ENCODE measurements at regions not wholly inside any gene's neighbourhood (a gene's known extent, or its start where the extent isn't known, plus 50 kb on each side); places are given as distances from the start of the nearest gene placed in this dataset.

DNA sequence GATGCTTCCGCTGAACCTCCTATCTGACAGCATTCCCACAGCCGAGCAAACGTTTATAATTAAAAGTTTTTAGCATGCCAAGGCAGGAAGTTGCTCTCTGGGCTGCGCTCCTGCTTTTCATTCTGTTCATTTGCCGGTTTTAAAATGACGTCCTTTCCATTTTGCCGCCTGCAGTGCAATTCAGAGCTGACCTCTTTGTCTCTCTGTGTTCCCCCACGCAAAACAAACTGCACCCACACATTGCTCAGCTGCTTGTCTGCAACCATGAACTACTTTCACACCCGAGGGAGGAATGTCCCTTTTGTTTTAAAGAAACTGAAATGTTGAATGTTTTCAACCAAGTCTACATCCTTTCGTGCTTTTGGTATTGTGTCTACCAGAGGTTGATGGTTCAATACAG is 416.5 kb downstream of the EFNB2 start:
- DNase-seq: no peak

DNA sequence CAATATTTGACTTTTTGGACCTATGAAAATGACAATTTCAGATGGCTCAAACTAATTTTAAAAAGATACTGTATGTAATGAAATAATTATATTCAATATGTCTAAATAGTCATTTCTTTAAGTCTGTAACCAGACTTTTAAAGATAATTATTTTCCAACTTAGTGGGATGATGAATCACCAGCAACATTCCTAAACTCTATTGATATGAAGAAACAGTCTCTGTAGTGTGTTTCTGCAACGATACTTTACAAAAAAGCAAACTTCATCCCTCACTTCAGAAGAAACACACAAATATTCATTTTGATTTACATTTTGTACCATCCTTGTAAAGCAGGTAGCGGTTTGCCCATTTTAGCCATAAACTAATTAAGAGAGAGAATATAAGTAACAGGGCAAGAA is 417.4 kb downstream of the EFNB2 start:
- no peak for DNase-seq

DNA sequence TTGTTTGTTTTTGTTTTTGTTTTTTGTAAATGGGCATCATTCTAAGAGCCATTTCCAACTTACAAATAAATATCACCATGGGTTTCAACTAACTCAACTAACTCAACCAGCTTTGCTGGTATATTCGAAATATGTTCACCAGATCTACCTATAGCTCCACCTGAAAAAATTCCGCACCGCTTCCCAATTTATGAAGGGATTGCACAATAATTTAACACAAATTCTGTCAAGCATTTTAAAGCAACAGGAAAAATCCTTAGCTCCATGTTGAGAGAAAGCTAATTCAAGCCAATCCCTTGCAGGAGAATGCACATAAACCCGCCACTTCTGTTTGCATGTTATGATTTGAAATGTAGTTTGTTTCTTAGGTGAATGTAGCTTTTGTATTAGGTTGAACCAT is 417.8 kb downstream of the EFNB2 start:
- DNase-seq: no peak

DNA sequence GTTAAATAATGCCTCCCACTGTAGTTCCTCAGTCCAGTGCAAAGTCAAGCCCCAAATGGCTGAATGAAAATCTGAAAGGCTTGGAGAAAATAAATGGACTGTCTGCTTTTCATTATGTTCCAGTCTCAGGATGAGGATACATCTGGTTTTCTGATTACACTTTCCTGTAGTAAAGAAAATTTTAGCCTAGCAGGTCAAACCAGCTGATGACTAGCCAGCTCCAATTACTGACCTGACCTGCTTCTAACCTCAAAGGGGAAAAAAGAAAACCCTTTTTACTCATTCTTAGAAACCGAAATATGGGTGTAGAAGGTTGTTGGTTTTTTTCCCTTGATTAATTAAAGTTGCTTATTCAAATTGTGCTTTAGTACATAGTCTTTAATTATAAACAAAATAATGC is 418.4 kb downstream of the EFNB2 start:
- no peak for DNase-seq

DNA sequence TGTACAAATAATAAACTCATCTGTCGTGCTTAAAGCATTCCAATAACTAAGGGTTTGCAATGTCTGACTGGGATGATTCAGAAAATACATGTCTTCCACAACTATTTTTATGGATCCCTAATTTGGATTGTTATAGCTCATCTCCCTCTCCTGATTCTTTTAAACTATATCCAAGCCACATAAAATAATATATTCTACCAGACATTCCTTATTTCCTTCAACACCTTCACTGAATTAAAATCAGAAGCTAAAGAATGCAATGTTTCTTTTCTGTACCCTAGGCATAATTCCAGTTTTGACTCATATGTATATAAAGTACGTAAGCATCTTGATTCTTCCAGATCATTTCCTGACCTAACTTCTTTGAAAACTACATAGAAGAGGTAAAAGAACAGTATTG is 420.4 kb downstream of the EFNB2 start:
- no peak for DNase-seq

DNA sequence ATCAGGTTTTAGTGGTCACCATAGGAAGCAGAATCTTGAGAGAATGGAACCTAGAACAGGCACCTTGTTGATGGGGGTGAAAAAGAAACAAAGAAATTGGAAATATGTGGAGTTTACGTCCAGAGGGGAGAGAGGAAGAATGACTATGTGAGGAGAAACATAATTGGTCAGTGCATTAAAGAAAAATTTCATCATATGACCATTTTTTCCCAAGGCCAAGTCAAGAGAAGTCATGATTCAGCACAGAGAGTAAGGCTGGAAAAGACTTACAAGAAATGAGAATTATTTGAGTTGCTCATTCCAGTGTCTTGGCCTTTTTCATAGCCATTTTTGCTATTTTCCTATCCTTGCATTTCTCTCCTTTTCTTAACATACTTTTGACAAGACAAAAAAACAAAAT is 421.7 kb downstream of the EFNB2 start:
- DNase-seq: no peak

DNA sequence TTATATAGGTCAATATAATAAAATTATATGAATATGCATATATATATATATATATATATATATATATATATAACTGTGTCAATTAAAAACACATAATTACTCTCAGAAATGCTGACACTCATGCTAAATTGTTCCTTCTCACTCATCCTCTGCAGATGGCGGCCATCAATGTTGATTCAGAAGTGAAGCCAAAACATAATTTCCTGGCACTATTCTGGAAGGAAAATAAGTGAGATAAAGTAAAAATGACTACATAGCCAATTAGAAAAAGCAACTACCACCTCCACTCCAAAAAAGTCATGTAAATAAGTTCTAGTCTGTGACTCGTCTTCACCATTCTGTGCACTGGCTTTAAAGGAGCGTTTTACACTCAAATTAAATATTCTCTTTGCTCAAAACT is 423.3 kb downstream of the EFNB2 start:
- DNase-seq: no peak

DNA sequence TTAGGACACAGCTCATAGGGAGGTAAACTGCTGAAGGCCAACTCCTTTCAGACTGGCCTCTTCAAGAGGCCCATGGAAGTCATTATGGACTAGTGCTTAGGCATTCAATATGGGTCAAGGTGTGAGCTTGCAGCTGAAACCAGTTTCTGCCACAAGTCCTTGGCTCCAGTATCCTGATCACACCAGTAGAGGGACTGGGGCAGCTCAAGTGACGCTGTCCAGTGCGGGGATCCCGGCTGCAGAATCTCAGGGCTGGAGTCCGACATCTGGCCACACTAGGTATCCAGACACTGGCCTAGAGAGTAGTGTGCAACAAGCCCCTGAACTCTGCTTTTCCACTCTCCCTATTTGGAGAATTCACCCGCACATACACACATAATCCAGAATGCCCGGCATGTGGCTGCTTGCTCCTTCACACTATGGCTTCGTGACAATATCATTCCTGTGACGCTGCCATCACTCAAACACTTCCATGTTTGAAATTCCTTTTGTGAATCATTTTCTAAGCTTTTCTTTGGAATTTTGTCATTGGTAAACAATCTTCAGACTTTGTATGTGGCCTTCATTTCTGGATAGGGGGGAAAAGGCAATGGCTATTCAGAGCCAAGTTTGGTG is 425.1 kb downstream of the EFNB2 start:
- DNase-seq: no peak

DNA sequence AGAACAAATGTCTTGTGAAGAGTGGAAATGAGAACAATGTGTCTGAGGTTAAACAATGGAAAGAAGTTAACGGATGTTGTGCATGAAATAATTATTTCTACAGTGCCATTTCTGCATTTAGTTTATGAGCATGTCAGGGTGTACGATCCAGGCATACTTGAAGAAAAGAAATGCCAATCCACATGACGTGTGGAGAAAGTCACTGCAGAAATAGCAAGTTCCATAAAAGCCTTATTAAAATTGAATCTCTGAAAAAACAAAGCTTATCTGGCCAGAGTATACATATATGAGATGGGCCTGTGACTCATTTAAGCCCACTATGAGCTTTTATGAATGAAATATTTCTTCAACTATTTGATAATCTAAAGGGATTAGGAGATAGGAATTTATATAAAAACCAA is 426.1 kb downstream of the EFNB2 start:
- no peak for DNase-seq

DNA sequence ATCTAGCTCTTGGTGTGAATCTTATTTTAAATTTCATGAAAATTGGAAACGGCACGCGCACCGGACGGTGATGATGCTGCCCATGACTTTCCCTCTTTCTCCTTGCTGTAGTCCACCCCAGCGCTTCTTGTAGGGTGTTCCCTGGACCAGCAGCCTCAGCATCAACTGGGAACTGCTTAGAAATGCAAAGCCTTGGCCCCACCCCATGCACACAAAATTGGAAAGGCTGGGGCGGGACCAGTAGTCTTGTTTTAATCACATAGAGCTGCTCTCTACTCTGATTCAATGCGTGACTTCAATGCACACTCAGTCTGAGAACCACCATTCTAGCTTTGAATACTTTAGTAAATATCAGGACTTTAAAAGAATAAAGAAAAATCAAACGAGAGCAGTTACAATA is 427.1 kb downstream of the EFNB2 start:
- no peak for DNase-seq

DNA sequence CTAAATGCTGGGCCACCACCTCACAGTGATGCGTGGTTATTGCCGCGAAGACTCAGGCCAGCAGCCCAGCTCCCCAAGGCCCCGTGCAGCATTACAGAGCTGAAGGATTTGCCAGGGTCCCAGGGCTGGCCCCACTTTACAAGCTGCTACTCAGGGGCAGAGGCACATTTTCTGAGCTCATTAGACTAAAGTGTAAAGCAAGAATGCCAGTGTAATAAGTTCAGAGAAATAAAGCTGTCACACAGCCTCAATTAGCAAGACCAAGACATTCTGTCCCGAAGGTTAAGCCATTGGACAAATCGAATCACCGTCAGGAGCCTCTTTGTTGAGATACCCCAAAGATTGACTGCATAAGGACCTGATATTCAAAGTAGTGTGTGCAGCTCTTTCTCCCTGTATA is 428.4 kb downstream of the EFNB2 start:
- DNase-seq: no peak

DNA sequence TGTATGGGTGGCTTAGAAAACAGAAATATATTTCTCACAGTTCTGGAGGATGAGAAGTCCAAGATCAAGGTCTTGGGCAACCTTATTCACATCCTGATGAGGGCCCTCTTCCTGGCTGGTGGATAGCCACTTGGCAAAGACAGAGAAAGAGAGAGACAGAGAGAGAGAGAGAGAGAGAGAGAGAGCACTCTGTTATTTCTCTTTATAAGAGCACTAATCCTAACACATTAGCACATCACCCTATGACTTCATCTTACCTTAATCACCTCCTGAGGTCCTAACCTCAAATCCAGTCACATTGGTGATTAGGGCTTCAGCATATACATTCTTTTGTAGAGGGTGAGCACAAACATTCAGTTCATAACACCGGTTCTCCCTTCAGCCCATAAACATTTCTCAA is 430.3 kb downstream of the EFNB2 start:
- DNase-seq: no peak

DNA sequence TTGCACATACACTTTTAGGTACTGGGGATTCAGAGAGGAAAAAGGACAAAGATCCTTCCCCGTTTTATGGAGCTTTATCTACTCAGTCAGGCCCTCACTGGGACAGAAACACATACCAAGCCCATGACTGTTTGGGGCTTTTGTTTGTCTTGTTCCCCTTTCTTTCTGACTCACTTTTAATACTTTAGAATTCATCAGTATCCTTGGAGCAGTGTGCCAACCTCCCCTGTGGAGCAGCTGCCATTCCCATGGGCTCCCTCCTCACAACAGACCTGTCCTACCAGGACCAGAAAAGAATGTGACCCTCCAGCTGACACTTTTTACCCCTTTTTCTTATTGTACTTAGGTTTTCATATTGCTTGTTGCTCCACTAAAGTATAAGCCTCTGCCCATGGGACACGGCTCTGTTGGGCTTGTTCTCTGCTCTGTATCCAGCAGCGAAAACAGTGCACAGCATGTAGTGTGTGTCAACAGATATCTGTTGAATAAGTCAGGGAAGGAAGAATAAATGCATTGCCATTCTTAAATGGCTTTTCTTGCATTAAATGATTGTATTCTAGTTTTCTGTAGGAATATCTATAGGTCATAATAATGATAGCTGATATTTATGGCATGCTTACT is 431.1 kb downstream of the EFNB2 start:
- no peak for DNase-seq

DNA sequence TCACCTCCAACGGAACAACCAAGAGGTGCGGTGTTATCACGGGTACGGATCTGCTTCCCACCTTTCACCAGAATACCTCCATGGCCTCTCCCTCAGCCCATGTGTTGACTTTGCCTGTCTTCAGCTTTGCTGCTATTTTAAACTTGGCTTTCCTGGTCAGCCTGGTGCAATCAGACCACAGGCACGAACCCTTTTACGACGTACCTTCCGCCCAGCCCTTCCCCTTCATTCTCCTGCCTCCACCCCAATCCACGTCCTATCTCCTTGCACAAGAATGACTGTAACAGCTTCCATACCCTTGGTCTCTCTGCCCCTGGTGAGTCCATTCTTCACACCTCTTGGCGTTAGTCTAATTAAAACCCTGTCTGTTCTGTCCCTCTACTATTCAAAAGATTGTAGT is 431.7 kb downstream of the EFNB2 start:
- no peak for DNase-seq

DNA sequence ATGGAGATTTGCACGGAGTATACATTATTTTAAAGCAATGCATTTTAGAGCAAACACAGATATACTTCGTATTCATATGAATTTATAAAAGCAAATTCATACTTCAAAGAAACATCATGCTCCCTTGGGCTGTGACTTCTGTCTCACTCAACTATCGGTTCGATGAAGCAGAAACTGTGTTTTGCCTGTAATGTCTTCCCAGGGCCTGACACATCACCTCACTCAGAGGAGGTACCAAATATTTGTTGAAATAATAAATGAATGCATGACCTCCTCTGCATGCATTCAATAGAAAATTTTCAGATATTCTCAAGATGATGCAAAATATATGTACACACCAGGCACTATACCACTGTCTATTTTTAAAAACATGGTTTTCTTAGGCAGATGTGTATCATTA is 432.7 kb downstream of the EFNB2 start:
- DNase-seq: no peak

DNA sequence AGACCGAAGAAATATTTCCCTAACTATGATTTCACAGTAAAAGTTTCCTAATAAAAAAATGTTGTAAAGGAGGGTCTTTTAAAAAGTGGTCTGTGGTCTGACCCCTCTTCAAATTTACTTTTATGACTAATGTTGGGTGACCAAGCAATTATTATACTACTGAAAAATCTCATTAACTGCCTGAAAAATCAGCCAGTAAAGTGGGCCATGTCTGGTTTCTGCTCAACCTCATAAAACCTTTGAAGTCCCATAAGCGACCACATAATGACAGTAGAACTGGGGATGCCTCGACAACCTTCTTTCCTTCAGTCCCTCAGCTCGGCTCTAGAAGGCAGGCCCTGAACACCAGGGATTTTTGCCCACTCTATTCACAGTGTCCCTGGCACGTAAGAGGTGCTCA is 434.3 kb downstream of the EFNB2 start:
- DNase-seq: no peak

DNA sequence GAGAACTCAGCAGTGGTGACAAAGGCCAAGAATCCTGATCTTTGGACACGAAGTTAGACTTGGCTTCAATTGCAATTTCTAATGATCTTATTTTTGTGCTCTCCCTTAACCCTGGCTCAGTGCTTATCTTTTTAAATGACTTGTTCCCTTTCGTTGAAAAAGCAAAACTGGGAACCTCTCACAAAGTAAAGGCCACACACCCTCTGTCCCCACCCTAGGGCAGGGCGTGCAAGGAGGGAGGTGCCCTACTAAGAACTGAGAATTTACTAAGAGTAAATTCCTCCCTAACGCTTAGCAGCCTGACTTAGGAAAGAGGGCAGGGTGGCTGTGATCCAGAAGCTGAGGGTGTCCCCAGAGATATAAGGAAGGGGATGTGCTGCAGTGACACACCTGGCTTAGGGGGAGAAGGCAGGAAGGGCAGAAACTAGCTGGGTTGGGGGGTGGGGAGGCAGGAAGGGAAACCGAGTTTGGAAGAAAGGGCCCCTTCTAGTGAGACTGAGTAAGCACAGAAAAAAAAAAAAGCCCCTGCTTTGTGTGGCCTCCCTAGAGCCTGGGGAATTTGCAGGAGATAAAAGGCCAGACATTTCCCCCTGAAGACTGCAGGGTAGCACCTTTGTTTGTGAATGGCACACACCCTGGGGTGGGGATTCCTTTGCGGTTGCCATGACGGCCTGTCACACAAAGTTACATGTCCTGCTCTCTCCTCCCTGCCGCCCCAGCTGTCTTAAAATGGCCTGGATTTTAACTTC is 435.1 kb downstream of the EFNB2 start:
- no peak for DNase-seq

DNA sequence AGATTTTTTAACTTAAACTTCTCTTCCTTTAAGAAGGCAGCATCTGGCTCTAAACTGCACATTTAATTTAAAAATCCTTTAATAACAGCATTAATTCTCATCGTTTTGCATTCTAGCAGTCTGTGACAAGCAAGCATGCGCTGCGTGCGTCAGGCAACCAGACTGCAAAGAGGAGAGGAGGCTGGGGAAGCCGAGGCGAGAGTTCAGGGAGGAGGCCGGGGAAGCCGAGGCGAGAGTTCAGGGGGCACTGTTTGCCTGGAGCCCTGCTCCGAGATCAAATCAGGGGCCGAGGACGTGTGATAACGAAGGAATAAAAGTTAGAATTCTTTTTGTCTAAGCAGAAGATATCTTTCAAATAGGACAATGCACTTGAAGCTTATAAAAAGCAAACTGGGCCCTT is 435.7 kb downstream of the EFNB2 start:
- no peak for DNase-seq

DNA sequence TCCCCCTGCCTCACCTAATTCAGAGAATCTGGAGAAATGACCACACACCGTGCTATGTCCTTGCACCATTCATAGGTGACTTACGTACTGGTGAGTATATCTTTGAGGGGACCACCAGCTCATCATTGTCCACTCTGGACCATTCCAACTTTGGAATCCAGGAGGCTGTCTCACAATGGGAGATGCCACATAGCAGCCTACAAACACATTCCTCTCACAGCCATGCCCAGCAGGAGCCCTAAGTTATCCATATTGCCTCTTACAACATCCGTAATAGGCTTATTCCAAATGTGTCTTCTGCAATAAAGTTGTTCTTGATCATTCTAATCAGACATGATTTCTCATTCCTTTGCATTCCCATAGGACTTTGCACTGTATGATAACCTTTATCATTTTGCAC is 436.7 kb downstream of the EFNB2 start:
- DNase-seq: no peak

DNA sequence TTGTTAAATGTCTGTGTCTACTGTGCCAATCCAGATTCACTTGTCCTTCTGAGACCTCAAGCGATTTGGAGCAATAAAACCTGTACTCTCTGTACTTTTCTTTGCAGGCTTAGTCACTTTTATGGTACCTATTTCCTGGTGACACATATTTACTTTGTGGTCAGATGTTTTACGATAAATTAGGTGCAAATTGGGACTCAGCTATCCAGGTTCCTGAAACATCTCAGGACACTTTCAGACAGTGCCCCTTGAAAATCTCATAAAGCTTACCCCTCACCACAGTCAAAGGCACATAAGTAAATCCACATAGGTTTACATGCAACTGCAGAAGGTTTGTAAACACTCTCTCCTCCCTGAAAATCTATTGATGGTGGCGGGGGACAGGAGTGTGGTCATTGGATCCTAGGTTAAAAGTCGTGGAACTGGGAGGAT is 438.8 kb downstream of the EFNB2 start:
- DNase-seq: no peak

DNA sequence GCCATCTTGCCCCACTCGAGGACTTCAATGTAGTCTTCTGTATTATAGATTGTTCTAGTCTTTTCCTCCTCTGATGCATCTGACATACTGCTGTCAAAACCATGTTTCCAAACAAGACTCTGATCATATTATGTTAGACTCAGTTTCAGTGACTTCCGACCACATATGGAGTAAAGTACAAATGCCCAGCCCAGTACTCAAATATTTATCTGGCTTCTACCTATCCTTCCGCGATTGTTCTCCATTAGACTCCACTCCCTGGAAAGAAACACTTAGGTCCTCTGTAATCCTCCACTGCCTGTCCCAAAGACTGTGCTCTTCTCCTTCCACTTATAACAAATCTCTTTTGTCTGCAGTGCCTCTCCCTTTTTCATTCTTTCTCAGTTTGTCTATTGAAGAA is 439.5 kb downstream of the EFNB2 start:
- DNase-seq: no peak

DNA sequence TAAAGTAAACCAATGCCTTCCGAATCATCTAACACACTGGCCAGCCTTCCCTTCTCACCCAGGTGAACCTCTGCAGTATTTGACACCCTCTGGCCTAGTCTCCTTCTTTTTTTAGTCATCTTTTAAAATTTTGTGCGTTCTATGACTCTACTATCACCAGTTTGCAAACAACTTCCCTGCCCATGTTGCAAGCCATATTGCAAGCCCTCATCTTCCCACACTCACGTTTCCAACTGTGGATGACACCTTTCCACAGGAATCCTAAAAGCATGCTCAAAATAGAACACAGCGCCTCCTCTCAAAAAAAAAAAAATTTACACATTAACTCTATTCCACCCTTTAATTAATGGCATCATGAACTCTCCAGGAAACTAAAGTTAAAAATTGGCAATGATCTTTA is 440.1 kb downstream of the EFNB2 start:
- DNase-seq: no peak

DNA sequence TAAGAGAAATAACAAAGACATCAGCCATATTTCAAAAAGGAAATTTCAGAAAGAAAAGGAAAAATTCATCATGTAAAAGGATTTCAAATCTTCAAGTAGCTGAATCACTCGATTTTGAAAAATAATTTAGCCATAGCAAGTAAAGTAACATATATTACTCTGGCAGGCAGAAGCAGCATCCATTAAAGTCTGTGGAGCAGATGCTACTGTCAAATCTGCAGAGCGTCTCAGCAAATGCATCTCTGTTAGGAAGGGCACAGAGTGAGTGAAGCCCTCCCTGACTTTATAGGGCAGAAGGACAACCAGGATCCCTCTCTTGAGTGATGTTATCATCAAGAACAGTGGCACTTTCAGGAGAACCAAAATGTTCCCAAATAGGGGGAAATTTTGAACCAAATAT is 445.5 kb downstream of the EFNB2 start:
- no peak for DNase-seq

DNA sequence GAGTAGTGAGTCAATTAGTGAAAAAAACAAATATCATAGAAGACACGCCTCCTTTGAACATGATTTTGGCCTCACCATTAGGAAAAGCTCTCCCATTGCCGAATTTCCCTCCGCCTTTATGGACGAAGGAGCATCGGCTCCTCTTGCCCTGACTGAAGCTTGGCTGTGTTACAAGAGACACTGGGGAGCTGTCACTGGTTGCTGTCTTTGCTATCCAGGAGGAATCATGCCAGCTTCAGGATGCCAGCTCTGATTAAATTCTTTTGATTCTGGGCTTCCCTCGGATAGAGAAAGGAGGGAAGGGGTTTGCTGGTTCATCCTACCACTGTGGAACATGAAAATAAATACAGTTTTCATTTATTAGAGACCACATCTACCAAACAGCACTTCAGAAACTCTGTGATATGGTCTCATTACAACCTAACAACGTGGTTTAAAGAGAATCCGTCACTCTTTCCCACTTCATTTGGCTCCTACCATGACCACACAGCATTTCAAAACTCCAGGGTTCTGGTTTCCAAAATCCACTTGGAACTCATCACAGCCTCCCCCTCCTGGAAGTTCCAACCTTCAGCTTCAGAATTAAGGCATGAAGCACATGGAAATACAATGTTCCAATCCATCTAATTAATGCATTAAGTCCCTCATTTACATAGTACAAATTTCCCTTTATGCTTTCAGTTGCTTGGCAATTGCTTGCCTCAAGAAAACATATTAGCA is 446.0 kb downstream of the EFNB2 start:
- DNase-seq: no peak
